NCI-H1092 (cell line): ENCODE measurements at regions not wholly inside any gene's neighbourhood (a gene's known extent, or its start where the extent isn't known, plus 50 kb on each side); places are given as distances from the start of the nearest gene placed in this dataset.
A peak's percentile ranks its signal among the peaks of the same experiment; 100 is the strongest.
"Not testable (repeated sequence)": the region's sequence is repeated elsewhere in the genome, so short reads cannot be mapped to it uniquely, and the experiment has no call there.

Experiments used
- DNase-seq: peaks from one replicate; lab custom pipeline; 2025; lab: John Stamatoyannopoulos, UW

DNA sequence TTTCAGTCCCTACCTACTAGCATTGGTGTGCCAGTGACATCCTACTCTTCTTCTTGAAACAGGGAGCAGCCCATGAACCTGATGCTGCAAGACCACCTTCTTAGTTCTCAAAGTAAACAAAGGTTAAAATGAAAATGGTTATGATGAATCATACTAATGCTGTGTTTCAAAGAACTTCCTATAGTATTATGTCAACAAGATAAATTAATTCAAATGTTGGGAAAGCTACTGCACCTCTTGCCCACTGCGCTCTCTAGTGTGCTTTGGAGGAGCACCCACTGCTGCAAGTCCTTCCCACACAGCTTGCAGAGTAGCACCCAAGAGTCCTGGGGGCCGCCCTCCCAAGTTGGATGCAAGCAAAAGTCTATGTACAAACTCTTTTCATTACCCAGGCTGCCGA, 81.1 kb downstream of the CD200R1L start:
- DNase-seq, result no peak

DNA sequence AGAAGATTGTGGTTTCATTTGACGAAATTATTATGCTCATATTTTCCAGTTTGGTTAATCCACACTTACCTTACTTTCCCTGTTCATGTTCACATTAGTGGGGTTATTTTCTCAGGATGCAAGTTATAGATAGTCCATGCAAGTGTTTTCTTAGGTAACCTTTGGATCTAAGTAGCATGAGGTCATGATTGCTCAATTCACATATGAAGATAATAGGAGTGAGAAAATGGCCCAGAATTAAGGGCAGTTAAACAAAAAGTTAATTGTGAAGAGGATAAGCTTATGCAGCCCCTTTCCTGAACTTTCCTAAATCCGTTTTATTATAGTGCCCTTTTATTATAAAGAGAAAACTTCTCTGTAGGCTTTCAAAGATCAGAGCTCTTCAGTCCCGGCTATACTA, 83.4 kb downstream of the CD200R1L start:
- no peak for DNase-seq

GRCh38 chr3:112761062-112761638, 85.5 kb downstream of the CD200R1L start:
- no peak for DNase-seq

GRCh38 chr3:112759681-112760080, 87.0 kb downstream of the CD200R1L start:
- DNase-seq, result peak; percentile 58

DNA sequence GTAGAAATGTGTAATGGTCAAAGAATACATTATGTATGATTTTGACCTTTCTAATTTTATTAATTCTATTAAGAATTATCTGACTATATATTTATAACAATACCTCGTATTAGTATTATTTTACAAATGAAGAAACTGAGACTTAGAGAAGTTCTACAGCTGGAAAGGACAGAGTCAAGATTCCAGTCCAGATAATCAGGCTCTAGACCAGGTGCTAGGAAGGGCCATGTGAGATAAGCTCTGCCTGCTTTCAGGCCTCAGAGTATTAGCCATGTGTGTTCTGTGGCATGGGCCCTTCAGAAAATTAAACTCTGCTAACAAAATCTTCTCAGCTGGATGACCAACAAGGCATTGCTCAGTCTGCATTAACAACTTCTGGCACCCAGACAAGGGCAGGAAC, 87.5 kb downstream of the CD200R1L start:
- no peak for DNase-seq

GRCh38 chr3:112757197-112757596, 89.5 kb downstream of the CD200R1L start:
- DNase-seq, result no peak

DNA sequence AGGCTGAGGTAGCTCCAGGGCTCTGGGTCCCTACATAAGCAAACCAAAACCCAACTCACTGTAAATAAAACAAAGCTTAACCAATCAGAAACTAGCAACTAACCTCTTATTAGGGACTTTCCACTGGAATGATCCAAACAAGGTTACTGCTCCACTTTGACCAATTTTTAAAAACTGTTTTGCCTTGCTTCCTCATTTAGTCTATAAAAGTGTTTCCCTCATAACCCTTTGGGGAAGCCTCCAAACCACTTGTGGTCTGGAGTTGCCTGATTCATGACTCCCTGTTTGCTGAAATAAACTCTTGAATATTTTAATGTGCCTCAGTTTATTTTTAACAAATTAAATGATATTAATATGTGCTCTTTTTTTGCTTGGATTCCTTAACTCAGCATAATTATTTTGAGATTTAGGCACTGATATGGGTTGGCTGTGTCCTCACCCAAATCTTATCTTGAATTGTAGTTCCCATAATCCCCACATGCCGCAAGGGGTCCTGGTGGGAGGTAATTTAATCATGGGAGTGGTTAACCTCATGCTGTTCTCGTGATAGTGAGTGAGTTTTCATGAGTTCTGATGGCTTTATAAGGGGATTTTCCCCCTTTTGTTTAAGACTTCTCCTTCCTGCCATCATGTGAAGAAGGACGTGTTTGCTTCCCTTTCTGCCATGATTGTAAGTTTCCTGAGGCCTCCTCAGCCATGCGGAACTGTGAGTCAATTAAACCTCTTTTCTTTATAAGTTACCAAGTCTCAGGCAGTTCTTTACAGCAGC, 90.6 kb downstream of the CD200R1L start:
- DNase-seq, result no peak

- not testable (repeated sequence) for DNase-seq
These were observed 91.6 kb downstream of the CD200R1L start for GRCh38 chr3:112755046-112755445.

GRCh38 chr3:112751564-112752512, 94.8 kb downstream of the CD200R1L start:
- no peak for DNase-seq

DNA sequence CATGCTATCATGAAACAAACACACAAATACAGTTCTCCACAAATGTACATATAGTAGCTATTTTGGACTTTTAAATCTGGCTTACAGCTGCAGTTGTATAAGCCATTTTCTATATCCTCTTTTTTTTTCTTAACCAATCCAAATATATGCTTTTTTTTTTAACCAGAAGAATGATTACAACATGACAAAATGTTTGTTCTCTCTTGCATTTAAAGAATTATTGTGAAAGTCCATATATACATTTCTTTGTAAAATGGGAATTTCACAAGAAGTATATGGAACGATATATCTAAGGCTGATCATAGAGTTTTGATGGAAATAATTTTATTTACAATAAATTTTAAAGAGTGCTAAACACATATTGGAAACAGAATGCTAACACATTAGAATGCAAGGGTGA, 95.6 kb downstream of the CD200R1L start:
- no peak for DNase-seq

DNA sequence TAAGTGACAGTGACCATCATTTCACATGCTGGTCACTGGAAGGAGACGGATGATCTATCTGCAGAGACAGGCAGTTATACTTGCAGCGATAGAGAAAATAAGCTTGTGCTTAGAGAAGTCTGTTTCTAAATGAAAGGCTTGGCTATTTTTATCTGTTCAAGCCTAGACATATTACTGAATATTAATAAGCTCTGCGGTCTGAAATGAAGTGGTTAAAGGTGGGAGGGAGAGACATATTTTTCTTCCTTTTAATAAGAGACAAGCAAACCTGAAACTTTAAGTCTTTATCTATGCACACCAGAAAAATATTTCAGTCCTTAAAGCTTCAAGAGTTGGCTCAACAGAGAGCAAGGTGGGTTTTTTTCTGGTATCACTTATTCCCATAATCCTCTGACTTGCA, 99.0 kb downstream of the CD200R1L start:
- DNase-seq, result no peak

- DNase-seq, result no peak
These were observed 99.9 kb downstream of the CD200R1L start for GRCh38 chr3:112746675-112747280.

GRCh38 chr3:112745567-112746248, 101.0 kb downstream of the CD200R1L start:
- DNase-seq, result no peak

DNA sequence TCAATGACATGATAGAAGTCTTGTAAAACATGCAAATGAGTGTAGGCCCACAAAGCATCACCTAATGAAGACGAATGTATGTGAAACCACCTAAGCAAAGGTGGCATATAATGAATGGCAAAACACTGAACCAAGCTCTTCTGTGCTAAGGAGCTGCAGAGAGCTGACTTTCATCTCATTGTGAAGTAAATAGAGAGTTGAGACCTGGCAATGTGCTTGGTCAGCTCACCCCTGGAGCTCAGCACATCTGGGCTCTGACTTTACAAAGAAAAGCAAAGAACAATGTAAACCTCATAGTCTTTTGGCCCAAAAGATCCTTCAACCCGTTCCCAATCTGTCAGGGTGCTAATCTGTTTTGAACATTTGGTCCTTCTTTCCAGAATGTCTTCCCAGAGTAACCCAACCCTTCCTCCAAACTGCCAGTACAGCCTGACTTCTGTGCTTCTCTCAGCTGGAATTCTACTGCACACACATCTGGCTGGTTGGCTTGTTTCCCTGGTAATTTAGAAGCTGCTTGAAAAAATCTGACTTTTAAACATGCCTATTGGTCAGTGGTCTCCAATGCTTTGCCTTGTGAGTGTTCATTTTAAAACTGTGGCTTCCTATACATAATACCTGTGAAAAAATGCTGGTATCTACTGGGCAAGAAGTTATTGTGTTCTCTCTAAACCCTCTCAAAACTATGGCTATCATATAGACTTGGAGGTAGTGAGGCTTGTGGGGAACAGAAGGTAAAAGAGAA, 101.7 kb downstream of the CD200R1L start:
- no peak for DNase-seq

GRCh38 chr3:112744106-112744505, 102.6 kb downstream of the CD200R1L start:
- DNase-seq, result no peak

GRCh38 chr3:112742934-112743333, 102.0 kb upstream of the CCDC80 start:
- DNase-seq, result no peak

GRCh38 chr3:112741983-112742382, 101.0 kb upstream of the CCDC80 start:
- no peak for DNase-seq

GRCh38 chr3:112740835-112741234, 99.9 kb upstream of the CCDC80 start:
- no peak for DNase-seq

- no peak for DNase-seq
These were observed 98.5 kb upstream of the CCDC80 start for GRCh38 chr3:112739252-112739965.

DNA sequence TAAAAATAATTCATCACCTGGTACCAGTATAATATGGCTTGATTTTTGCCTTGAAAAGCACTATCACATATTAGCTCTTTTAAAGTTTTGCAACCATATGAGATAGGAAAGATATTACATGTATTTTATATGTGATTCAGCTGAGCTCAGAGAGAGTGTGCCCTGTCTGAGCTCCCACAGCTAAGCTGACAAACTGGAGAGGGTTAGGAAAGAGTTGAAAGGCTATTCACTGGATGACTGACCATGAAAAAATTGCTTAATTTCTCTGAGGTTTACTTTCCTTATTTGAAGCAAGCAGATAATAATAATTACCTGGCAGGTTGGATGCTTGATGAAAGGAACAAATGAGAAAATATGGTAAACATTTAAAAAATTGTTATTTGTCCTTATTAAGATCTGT, 97.4 kb upstream of the CCDC80 start:
- no peak for DNase-seq
